ENCODE measurements at regions not wholly inside any gene's neighbourhood (a gene's known extent, or its start where the extent isn't known, plus 50 kb on each side); places are given as distances from the start of the nearest gene placed in this dataset.

DNA sequence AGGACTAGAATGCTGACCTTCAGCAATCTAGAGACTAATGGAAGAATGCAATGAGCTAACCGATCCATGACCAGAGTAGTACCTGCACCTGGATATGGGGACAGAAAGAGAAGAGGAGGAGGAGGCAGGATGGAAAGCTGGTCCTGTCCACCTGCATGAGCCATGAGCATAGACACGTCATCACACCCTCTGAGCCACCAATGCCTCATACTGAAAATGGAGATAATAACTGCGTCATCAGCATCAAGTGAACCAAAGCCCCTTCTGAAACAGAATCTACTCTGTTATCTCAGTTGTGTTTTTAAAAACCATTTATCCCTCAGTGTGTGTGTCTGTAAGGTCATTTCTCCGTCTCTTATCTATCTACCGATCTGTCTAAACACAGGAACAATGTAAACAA is 327.0 kb downstream of the BCL11B start:
- TF ChIP-seq, protein P1, sequence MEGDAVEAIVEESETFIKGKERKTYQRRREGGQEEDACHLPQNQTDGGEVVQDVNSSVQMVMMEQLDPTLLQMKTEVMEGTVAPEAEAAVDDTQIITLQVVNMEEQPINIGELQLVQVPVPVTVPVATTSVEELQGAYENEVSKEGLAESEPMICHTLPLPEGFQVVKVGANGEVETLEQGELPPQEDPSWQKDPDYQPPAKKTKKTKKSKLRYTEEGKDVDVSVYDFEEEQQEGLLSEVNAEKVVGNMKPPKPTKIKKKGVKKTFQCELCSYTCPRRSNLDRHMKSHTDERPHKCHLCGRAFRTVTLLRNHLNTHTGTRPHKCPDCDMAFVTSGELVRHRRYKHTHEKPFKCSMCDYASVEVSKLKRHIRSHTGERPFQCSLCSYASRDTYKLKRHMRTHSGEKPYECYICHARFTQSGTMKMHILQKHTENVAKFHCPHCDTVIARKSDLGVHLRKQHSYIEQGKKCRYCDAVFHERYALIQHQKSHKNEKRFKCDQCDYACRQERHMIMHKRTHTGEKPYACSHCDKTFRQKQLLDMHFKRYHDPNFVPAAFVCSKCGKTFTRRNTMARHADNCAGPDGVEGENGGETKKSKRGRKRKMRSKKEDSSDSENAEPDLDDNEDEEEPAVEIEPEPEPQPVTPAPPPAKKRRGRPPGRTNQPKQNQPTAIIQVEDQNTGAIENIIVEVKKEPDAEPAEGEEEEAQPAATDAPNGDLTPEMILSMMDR (IDR thresholded peaks at IDR 0.05; ENCODE audit: poor library complexity, severe bottlenecking) = no peak
- TF ChIP-seq POLR2AphosphoS5 (IDR thresholded peaks at IDR 0.05) = no peak
- no peak for TF ChIP-seq EZH2 (IDR thresholded peaks at IDR 0.05; ENCODE audit: borderline replicate concordance, insufficient read depth, low read length, poor library complexity, severe bottlenecking)
- TF ChIP-seq TAF1 (IDR thresholded peaks at IDR 0.05; ENCODE audit: low read depth) = no peak

Measured in neural cell (in vitro differentiated cells).